GM04503 (cell line): ENCODE measurements at regions not wholly inside any gene's neighbourhood (a gene's known extent, or its start where the extent isn't known, plus 50 kb on each side); places are given as distances from the start of the nearest gene placed in this dataset.

ENCODE experiments used
- DNase-seq: peaks from one replicate; pipeline ENCODE4 v3.0.0-alpha.2; 2012; ENCODE audit warnings: low read depth

GRCh38 chr15:31245135-31245689 is 81.4 kb upstream of the KLF13 start:
- DNase-seq: no peak

GRCh38 chr15:31245756-31246155 is 80.9 kb upstream of the KLF13 start:
- DNase-seq: no peak

- DNase-seq: no peak
Measured at GRCh38 chr15:31247404-31247803, 79.2 kb upstream of the KLF13 start.

- no peak for DNase-seq
Measured at GRCh38 chr15:31248263-31248662, 78.4 kb upstream of the KLF13 start.

- no peak for DNase-seq
Measured at GRCh38 chr15:31248951-31249350, 77.7 kb upstream of the KLF13 start.

GRCh38 chr15:31250033-31250432 is 76.6 kb upstream of the KLF13 start:
- no peak for DNase-seq

GRCh38 chr15:31251165-31251564 is 75.5 kb upstream of the KLF13 start:
- DNase-seq: no peak

GRCh38 chr15:31252171-31252785 is 74.4 kb upstream of the KLF13 start:
- DNase-seq: no peak

GRCh38 chr15:31254431-31255175 is 72.0 kb upstream of the KLF13 start:
- DNase-seq: peak; percentile 81

GRCh38 chr15:31255176-31255510 is 71.5 kb upstream of the KLF13 start:
- DNase-seq: no peak

GRCh38 chr15:31255732-31256377 is 70.8 kb upstream of the KLF13 start:
- DNase-seq: no peak

- DNase-seq: no peak
Measured at GRCh38 chr15:31256378-31257265, 70.0 kb upstream of the KLF13 start.

- DNase-seq: no peak
Measured at GRCh38 chr15:31257286-31257685, 69.3 kb upstream of the KLF13 start.

GRCh38 chr15:31258260-31258659 is 68.4 kb upstream of the KLF13 start:
- DNase-seq: no peak

GRCh38 chr15:31259562-31260252 is 66.9 kb upstream of the KLF13 start:
- no peak for DNase-seq

- no peak for DNase-seq
Measured at GRCh38 chr15:31260646-31261265, 65.9 kb upstream of the KLF13 start.

- no peak for DNase-seq
Measured at GRCh38 chr15:31261266-31262142, 65.1 kb upstream of the KLF13 start.

GRCh38 chr15:31262143-31262530 is 64.5 kb upstream of the KLF13 start:
- no peak for DNase-seq

GRCh38 chr15:31262901-31263671 is 63.5 kb upstream of the KLF13 start:
- no peak for DNase-seq
